Uterus (tissue), 3 donors: ENCODE measurements at regions not wholly inside any gene's neighbourhood (a gene's known extent, or its start where the extent isn't known, plus 50 kb on each side); places are given as distances from the start of the nearest gene placed in this dataset.

Experiments
- DNase-seq, 2 donors: peaks; one replicate each; pipeline ENCODE4 v3.0.0-alpha.2; 2019 to 2020
- H3K27ac ChIP-seq, 2 donors: fragments of 200-600 bp; sonication (generic); 1 replicate in 1 of 2; 2 replicates in 1 of 2; pipeline ENCODE4 v1.5.1; 2016 to 2018
- H3K27me3 ChIP-seq, 2 donors: fragments of 200-600 bp; sonication (generic); one replicate each; pipeline ENCODE4 v1.5.1; 2018 to 2019; ENCODE audit warnings: control low read depth in 1 of 2
- H3K36me3 ChIP-seq, 2 donors: fragments of 200-600 bp; sonication (generic); one replicate each; pipeline ENCODE4 v1.5.1; 2019; ENCODE audit warnings: control low read depth in 1 of 2
- H3K4me1 ChIP-seq, 2 donors: fragments of 200-600 bp; sonication (generic); one replicate each; pipeline ENCODE4 v1.5.1; 2018 to 2019; ENCODE audit warnings: control low read depth in 1 of 2
- H3K4me3 ChIP-seq, 2 donors: fragments of 200-600 bp; sonication (generic); 1 replicate in 1 of 2; 2 replicates in 1 of 2; pipeline ENCODE4 v1.5.1; 2018 to 2019; ENCODE audit warnings: mild to moderate bottlenecking in 1 of 2
- H3K9me3 ChIP-seq, 2 donors: fragments of 200-600 bp; sonication (generic); one replicate each; pipeline ENCODE4 v1.5.1; 2019; ENCODE audit warnings: control low read depth in 1 of 2
- POLR2A ChIP-seq, 2 donors: fragments of 450-650 bp; IDR thresholded peaks; one replicate each; pipeline ENCODE4 v1.6.1; 2016; ENCODE audit warnings: antibody characterized with exemption in 2 of 2, mild to moderate bottlenecking in 1 of 2, moderate library complexity in 1 of 2
- intact Hi-C: fragments of 100-400 bp; cut with DNase I; formaldehyde crosslinking; loops from one replicate; pipeline ENCODE4 v1.15.1; 2023; ENCODE audit warnings: low total_unique reads
- TF ChIP-seq, protein P1 (sequence below), 4 experiments: fragments of 200-600 bp in 2 of 4; fragments of 450-650 bp in 2 of 4; sonication (generic) in 2 of 4; IDR thresholded peaks; one replicate each; pipeline ENCODE4 v1.5.1; 2016 to 2019; ENCODE audit warnings: antibody characterized with exemption in 4 of 4, mild to moderate bottlenecking in 2 of 4, moderate library complexity in 1 of 4
- donor health status: DM: yes; HTN: yes; CAD: no.

DNA sequence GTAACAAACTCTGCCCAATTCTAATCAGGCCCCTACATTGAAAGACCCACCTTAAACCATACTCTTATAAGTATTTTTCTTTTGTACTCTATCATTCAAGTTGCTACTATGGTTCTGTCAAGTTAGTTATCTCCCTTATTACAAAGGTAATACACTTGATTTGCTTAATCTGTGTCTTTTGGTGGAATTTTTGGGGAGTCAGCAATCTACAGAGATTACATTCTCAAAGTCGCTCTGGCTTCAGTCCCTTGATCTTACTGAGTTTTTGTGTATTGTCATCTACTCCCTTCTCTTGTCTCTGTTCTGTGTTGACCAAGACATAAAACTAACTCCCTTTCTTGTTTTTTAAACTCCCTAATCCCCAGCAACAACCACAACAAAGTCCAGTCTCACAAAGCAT, 353.1 kb downstream of the LRIG3 start:
- TF ChIP-seq, protein P1, sequence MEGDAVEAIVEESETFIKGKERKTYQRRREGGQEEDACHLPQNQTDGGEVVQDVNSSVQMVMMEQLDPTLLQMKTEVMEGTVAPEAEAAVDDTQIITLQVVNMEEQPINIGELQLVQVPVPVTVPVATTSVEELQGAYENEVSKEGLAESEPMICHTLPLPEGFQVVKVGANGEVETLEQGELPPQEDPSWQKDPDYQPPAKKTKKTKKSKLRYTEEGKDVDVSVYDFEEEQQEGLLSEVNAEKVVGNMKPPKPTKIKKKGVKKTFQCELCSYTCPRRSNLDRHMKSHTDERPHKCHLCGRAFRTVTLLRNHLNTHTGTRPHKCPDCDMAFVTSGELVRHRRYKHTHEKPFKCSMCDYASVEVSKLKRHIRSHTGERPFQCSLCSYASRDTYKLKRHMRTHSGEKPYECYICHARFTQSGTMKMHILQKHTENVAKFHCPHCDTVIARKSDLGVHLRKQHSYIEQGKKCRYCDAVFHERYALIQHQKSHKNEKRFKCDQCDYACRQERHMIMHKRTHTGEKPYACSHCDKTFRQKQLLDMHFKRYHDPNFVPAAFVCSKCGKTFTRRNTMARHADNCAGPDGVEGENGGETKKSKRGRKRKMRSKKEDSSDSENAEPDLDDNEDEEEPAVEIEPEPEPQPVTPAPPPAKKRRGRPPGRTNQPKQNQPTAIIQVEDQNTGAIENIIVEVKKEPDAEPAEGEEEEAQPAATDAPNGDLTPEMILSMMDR (IDR thresholded peaks at IDR 0.05): no peak
- TF ChIP-seq POLR2A (IDR thresholded peaks at IDR 0.05): no peak
- Histone ChIP-seq H3K36me3 (no peaks in the 10 kb centered on the region), H3K4me3 (no peak overlapping the region), H3K27me3 (no peaks in the 10 kb centered on the region), H3K4me1 (no peaks in the 10 kb centered on the region), H3K9me3 (no peaks in the 10 kb centered on the region), H3K27ac (no peak overlapping the region)
- DNase-seq: no peak
- intact Hi-C loops: no loop called here

DNA sequence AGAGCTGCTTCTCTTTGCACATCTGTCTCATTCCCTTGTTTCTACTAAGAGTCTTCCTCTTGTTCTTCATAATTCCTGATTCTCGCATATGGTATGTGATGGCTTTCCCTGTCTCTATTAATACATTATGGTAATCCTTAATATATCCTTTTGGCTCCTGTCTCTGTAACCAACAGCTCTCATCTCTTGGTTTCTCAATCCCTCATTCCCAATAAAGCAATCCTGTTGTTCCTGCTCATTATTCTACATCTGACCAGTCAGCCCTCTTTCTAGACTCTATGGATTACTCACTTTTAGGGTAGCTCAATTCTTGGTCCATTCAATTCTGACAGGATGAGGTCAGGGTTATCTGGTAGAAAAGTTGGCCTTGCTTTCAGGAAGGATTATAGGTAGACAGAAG, 349.9 kb downstream of the LRIG3 start:
- no peaks in the 10 kb centered on the region for H3K27me3 ChIP-seq
- no peaks in the 10 kb centered on the region for H3K36me3 ChIP-seq
- intact Hi-C loops: no loop called here
- no peak overlapping the region for H3K27ac ChIP-seq
- H3K9me3 ChIP-seq: no peaks in the 10 kb centered on the region
- no peak overlapping the region for H3K4me3 ChIP-seq
- DNase-seq: no peak
- TF ChIP-seq, protein P1 (IDR thresholded peaks at IDR 0.05): no peak
- no peak for TF ChIP-seq POLR2A (IDR thresholded peaks at IDR 0.05)
- no peaks in the 10 kb centered on the region for H3K4me1 ChIP-seq

DNA sequence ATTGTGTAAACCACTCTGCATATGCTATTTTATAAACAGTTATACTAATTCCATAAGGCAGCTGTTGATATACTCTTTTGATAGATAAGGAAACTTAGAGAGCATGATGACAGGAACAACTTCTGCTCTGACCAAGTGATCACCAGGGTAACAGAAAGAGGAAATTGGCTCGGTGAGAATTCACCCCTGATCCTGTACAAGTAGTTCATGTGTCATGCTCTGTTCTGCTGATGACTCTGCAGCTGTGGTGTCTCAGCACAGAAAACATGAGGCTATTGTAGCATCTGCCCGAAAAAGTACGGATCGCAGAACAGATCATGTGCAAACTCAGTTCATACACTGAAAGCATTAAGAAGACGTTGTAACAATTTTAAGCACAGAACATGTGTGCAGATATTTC, 345.0 kb downstream of the LRIG3 start:
- Histone ChIP-seq H3K9me3 (no peaks in the 10 kb centered on the region), H3K4me1 (no peaks in the 10 kb centered on the region), H3K27me3 (no peaks in the 10 kb centered on the region), H3K4me3 (no peak overlapping the region), H3K27ac (no peak overlapping the region), H3K36me3 (no peaks in the 10 kb centered on the region)
- peak in 1 of 2 donors; percentile 28 for DNase-seq
- TF ChIP-seq, protein P1 (IDR thresholded peaks at IDR 0.05): no peak
- no peak for TF ChIP-seq POLR2A (IDR thresholded peaks at IDR 0.05)
- intact Hi-C loops: no loop called here

DNA sequence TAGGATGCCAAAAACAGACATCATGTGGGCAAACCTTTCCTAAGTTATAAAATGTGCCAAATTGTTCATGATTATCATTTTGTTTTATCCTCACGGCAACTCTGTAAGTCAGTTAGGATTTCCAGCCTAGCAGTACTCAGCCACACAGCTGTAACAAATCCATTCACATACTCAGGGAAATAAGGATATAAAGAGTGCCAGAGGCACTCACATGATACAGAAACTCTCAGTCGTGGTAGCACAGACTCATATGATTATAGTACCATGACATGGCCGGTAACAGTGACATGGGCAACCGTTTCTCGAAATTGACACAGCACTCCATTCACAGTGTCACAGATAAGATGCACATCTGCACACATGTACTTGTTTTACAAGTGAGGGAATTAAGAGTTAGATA, 344.2 kb downstream of the LRIG3 start:
- intact Hi-C loops: no loop called here
- no peaks in the 10 kb centered on the region for H3K36me3 ChIP-seq
- no peak overlapping the region for H3K27ac ChIP-seq
- DNase-seq: no peak
- no peaks in the 10 kb centered on the region for H3K4me1 ChIP-seq
- H3K4me3 ChIP-seq: no peak overlapping the region
- TF ChIP-seq, protein P1 (IDR thresholded peaks at IDR 0.05): no peak
- TF ChIP-seq POLR2A (IDR thresholded peaks at IDR 0.05): no peak
- no peaks in the 10 kb centered on the region for H3K9me3 ChIP-seq
- no peaks in the 10 kb centered on the region for H3K27me3 ChIP-seq

DNA sequence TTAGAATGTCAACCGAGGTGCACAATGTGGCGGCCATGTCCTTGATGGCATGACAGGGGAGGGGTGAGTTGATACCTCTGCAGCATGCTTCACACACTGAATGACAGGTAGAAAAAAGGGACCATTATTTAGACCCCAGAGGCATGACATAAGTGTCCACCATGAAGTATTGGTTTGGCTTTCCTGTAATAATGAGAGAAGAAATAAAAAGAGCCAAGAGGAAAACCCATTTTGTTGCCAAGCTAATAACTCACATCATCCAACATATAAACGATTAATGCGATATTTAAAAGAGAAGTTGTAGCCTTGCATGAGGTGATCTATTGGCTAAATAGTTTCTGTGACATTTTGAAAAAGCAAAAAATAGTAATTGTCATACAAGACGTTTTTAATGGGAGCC, 343.4 kb downstream of the LRIG3 start:
- Histone ChIP-seq H3K27ac (no peak overlapping the region), H3K4me1 (no peaks in the 10 kb centered on the region), H3K36me3 (no peaks in the 10 kb centered on the region), H3K4me3 (no peak overlapping the region), H3K9me3 (no peaks in the 10 kb centered on the region), H3K27me3 (no peaks in the 10 kb centered on the region)
- TF ChIP-seq, protein P1 (IDR thresholded peaks at IDR 0.05): no peak
- TF ChIP-seq POLR2A (IDR thresholded peaks at IDR 0.05): no peak
- intact Hi-C loops: no loop called here
- DNase-seq: no peak
